Tibial nerve (tissue), 3 donors: ENCODE measurements at regions not wholly inside any gene's neighbourhood (a gene's known extent, or its start where the extent isn't known, plus 50 kb on each side); places are given as distances from the start of the nearest gene placed in this dataset.

Source experiments
- CTCF ChIP-seq, 5 experiments: fragments of 200-600 bp in 3 of 5; fragments of 450-650 bp in 2 of 5; sonication (generic) in 3 of 5; IDR thresholded peaks; one replicate each; pipeline ENCODE4 v1.5.1; 2016 to 2019; ENCODE audit warnings: antibody characterized with exemption in 5 of 5, mild to moderate bottlenecking in 3 of 5, moderate library complexity in 2 of 5
- POLR2A ChIP-seq, 2 donors: fragments of 450-650 bp; IDR thresholded peaks; one replicate each; pipeline ENCODE4 v1.6.1; 2017; ENCODE audit warnings: antibody characterized with exemption in 2 of 2, mild to moderate bottlenecking in 2 of 2, moderate library complexity in 2 of 2

- TF ChIP-seq POLR2A (IDR thresholded peaks at IDR 0.05) (no peak), CTCF (IDR thresholded peaks at IDR 0.05) (no peak)
Measured at GRCh38 chr5:24325306-24325832, 319.4 kb downstream of the CDH10 start.
